ENCODE measurements at regions not wholly inside any gene's neighbourhood (a gene's known extent, or its start where the extent isn't known, plus 50 kb on each side); places are given as distances from the start of the nearest gene placed in this dataset.

DNA sequence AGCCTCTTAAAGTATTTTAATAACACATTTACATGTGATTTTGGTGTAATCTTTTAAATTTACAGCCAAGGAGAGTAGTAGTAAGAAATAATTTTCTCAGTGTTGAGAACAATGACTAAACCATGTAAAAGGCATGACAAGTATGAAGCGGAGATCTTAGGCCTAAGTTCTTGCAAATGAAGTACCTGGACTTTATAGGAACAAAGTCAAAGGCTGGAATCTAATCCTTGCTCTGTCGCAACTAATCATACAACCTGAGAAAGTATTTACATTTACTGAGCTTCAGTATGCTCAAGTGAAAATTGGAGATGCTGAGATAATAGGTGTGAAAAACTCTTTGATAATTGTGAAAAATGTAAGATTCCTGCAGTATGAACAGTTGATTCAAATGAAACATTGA lies 86.4 kb upstream of the VGLL3 start:
- WGBS, 2 donors, result 93 to 95% methylated on average over 2 of the region's 2 CpGs
- intact Hi-C loops (cut with DNase I; ENCODE audit: low total_unique reads), result no loop called here
- no peaks in the 10 kb centered on the region for H3K4me1 ChIP-seq

GRCh38 chr3:87076946-87077345 lies 86.0 kb upstream of the VGLL3 start:
- WGBS, 2 donors, result 70 to 88% methylated on average over 3 of the region's 3 CpGs
- Histone ChIP-seq H3K27me3 (no peaks in the 10 kb centered on the region), H3K27ac (no peak overlapping the region), H3K36me3 (ENCODE audit: low read depth, missing control alignments) (no peaks in the 10 kb centered on the region), H3K4me3 (no peak overlapping the region), H3K4me1 (no peaks in the 10 kb centered on the region), H3K9me3 (no peaks in the 10 kb centered on the region)
- DNase-seq, result no peak
- intact Hi-C loops (cut with DNase I; ENCODE audit: low total_unique reads), result no loop called here
- TF ChIP-seq, protein P1, sequence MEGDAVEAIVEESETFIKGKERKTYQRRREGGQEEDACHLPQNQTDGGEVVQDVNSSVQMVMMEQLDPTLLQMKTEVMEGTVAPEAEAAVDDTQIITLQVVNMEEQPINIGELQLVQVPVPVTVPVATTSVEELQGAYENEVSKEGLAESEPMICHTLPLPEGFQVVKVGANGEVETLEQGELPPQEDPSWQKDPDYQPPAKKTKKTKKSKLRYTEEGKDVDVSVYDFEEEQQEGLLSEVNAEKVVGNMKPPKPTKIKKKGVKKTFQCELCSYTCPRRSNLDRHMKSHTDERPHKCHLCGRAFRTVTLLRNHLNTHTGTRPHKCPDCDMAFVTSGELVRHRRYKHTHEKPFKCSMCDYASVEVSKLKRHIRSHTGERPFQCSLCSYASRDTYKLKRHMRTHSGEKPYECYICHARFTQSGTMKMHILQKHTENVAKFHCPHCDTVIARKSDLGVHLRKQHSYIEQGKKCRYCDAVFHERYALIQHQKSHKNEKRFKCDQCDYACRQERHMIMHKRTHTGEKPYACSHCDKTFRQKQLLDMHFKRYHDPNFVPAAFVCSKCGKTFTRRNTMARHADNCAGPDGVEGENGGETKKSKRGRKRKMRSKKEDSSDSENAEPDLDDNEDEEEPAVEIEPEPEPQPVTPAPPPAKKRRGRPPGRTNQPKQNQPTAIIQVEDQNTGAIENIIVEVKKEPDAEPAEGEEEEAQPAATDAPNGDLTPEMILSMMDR (IDR thresholded peaks at IDR 0.05), result no peak
- no peak for TF ChIP-seq POLR2A (IDR thresholded peaks at IDR 0.05)

More for the DNA sequence above, 86.4 kb upstream of the VGLL3 start:
- no peak overlapping the region for H3K27ac ChIP-seq
- H3K9me3 ChIP-seq, result no peaks in the 10 kb centered on the region
- DNase-seq, result no peak
- H3K36me3 ChIP-seq (ENCODE audit: low read depth, missing control alignments), result no peaks in the 10 kb centered on the region
- H3K27me3 ChIP-seq, result no peaks in the 10 kb centered on the region
- no peak overlapping the region for H3K4me3 ChIP-seq
- TF ChIP-seq, protein P1 (IDR thresholded peaks at IDR 0.05), result no peak
- no peak for TF ChIP-seq POLR2A (IDR thresholded peaks at IDR 0.05)

DNA sequence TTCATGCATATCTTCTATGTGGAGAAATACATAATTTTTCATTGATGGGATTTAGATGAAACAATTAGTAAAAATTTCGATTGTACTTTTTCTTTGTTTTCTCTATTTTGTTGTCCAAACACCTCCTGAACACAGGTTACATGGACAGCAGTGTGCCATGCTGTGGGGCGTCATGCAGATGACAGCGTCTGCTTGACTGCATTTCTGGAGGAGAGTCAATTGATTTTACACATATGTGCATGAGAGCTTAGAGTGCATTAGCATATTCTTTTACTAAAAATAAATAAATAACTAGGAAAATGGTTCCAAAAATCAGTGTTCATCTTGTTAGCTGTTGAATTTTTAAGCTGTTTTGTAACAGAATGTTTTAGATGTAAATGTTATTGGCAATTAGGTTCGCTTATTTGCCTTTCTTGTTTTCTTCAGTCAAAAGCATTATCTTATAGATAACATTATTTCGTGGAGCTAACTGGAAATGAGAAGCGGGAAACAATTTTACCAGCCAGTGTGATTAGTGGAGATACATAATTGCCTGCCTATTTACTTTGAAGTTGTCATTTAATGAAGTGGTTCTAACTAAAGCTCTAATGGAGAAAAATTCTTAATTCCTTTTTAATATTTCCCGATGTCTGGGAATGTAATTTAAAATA lies 82.7 kb upstream of the VGLL3 start:
- WGBS, 2 donors, result 78 to 81% methylated on average over 7 of the region's 7 CpGs
- Histone ChIP-seq H3K27me3 (no peaks in the 10 kb centered on the region), H3K4me1 (no peaks in the 10 kb centered on the region), H3K36me3 (ENCODE audit: low read depth, missing control alignments) (no peaks in the 10 kb centered on the region), H3K27ac (no peak overlapping the region), H3K4me3 (no peak overlapping the region), H3K9me3 (no peaks in the 10 kb centered on the region)
- no peak for TF ChIP-seq POLR2A (IDR thresholded peaks at IDR 0.05)
- TF ChIP-seq, protein P1 (IDR thresholded peaks at IDR 0.05), result no peak
- DNase-seq, result no peak
- intact Hi-C loops (cut with DNase I; ENCODE audit: low total_unique reads), result no loop called here

DNA sequence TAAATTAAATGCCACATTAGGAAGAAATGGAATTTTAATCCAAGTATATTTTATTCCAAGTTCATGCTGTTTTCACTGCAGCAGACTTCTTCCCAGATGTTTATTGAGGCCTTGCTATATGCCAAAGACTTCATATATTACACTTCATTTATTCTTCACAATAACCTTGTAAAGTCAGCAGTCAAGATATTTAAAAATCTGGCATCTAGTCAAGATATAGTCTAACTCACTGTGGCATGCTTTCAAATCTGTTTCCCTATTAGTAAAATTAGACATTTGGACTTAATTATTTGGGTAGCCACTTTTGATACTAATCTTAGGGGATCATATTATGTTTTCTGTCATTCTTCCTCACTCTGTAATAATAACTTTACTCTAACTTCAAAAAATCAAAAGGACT lies 81.5 kb upstream of the VGLL3 start:
- H3K27ac ChIP-seq, result no peak overlapping the region
- intact Hi-C loops (cut with DNase I; ENCODE audit: low total_unique reads), result no loop called here
- no peak for DNase-seq
- H3K27me3 ChIP-seq, result no peaks in the 10 kb centered on the region
- H3K4me3 ChIP-seq, result no peak overlapping the region
- no peaks in the 10 kb centered on the region for H3K4me1 ChIP-seq
- no peaks in the 10 kb centered on the region for H3K9me3 ChIP-seq
- no peaks in the 10 kb centered on the region for H3K36me3 ChIP-seq (ENCODE audit: low read depth, missing control alignments)
- no peak for TF ChIP-seq POLR2A (IDR thresholded peaks at IDR 0.05)
- TF ChIP-seq, protein P1 (IDR thresholded peaks at IDR 0.05), result no peak

DNA sequence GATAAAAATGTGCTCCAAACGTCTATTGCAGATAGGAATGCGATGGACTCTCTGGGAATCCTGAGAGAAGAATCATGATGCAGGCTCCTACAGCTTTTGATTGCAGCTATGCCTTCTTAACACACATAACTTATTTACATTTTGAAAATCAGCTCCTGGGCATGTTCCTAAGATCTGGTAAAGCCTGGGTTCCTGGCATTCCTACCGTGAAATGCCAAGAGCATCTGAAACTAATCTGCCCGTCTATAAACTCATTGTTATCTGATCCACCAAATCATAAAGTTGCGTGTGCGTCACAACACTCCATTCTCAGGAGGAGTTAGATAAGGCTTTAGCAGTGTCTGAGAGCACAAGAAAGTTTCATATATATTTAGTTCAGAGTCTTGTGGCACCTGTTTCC lies 79.0 kb upstream of the VGLL3 start:
- no peak for DNase-seq
- no peaks in the 10 kb centered on the region for H3K4me1 ChIP-seq
- 56 to 73% methylated on average over 6 of the region's 6 CpGs for WGBS, 2 donors
- TF ChIP-seq POLR2A (IDR thresholded peaks at IDR 0.05), result no peak
- TF ChIP-seq, protein P1 (IDR thresholded peaks at IDR 0.05), result no peak
- no peak overlapping the region for H3K27ac ChIP-seq
- H3K4me3 ChIP-seq, result no peak overlapping the region
- intact Hi-C loops (cut with DNase I; ENCODE audit: low total_unique reads), result no loop called here
- no peaks in the 10 kb centered on the region for H3K36me3 ChIP-seq (ENCODE audit: low read depth, missing control alignments)
- no peaks in the 10 kb centered on the region for H3K27me3 ChIP-seq
- no peaks in the 10 kb centered on the region for H3K9me3 ChIP-seq

Data from testis (tissue), 2 donors.